ENCODE measurements at regions not wholly inside any gene's neighbourhood (a gene's known extent, or its start where the extent isn't known, plus 50 kb on each side); places are given as distances from the start of the nearest gene placed in this dataset.

DNA sequence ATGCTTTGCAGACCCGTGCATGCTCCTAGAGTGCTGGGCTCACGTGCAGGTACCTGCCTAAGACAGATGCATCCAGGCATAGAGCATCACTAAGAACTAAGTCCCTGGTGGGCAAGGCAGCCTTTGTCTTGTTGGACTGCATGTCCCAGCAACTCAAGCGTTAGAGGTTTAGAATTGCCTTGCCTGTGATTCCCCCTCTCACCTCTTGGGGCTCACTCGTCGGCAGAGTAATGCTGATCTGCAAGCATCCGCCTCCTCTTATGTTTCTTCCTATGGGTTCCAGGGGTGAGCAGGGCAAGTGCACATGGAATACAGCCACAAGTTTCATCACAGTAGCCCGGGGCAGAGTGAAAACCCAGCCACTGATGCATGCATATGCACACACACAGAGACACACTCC is 646.1 kb upstream of the AMELY start:
- TF ChIP-seq, protein P1, sequence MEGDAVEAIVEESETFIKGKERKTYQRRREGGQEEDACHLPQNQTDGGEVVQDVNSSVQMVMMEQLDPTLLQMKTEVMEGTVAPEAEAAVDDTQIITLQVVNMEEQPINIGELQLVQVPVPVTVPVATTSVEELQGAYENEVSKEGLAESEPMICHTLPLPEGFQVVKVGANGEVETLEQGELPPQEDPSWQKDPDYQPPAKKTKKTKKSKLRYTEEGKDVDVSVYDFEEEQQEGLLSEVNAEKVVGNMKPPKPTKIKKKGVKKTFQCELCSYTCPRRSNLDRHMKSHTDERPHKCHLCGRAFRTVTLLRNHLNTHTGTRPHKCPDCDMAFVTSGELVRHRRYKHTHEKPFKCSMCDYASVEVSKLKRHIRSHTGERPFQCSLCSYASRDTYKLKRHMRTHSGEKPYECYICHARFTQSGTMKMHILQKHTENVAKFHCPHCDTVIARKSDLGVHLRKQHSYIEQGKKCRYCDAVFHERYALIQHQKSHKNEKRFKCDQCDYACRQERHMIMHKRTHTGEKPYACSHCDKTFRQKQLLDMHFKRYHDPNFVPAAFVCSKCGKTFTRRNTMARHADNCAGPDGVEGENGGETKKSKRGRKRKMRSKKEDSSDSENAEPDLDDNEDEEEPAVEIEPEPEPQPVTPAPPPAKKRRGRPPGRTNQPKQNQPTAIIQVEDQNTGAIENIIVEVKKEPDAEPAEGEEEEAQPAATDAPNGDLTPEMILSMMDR (IDR thresholded peaks at IDR 0.05) = peak in 1 of 6 experiments; percentile 21
- no peak for TF ChIP-seq POLR2A (IDR thresholded peaks at IDR 0.05)
